ENCODE measurements at regions not wholly inside any gene's neighbourhood (a gene's known extent, or its start where the extent isn't known, plus 50 kb on each side); places are given as distances from the start of the nearest gene placed in this dataset.

- H3K27me3 ChIP-seq (ENCODE audit: insufficient read depth, low read length) = no peaks in the 10 kb centered on the region
- no CpG with 5 or more reads among the region's 8 CpGs for WGBS (ENCODE audit: extremely low coverage, insufficient coverage, insufficient read length)
- H3K79me2 ChIP-seq (ENCODE audit: control insufficient read depth, insufficient read depth, low read length, poor library complexity) = no peaks in the 10 kb centered on the region
These were observed 159.1 kb downstream of the RPS29 start for GRCh38 chr14:49427117-49427516.

GRCh38 chr14:49425921-49426320, 160.3 kb downstream of the RPS29 start:
- Histone ChIP-seq H4K12ac (ENCODE audit: low read depth, low read length) (no peak overlapping the region), H4K8ac (ENCODE audit: low read depth, low read length) (no peak overlapping the region), H3K4me1 (ENCODE audit: control insufficient read depth in 1 of 2, insufficient read depth in 2 of 2, low read length in 2 of 2) (no peaks in the 10 kb centered on the region), H3K18ac (ENCODE audit: low read length) (no peak overlapping the region), H2AFZ (ENCODE audit: insufficient read depth, low read length, poor library complexity) (no peak overlapping the region), H3K27me3 (ENCODE audit: insufficient read depth, low read length) (no peaks in the 10 kb centered on the region), H4K91ac (ENCODE audit: low read depth, low read length) (no peak overlapping the region), H2AK5ac (ENCODE audit: low read length) (no peak overlapping the region), H3K4me2 (ENCODE audit: low read length) (no peak overlapping the region), H3K4me3 (ENCODE audit: low read depth, low read length) (no peak overlapping the region), H3K9me3 (ENCODE audit: insufficient read depth, low read depth, low read length) (no peaks in the 10 kb centered on the region), H2BK12ac (ENCODE audit: low read length) (no peak overlapping the region), H3K79me2 (ENCODE audit: control insufficient read depth, insufficient read depth, low read length, poor library complexity) (no peaks in the 10 kb centered on the region), H3K36me3 (ENCODE audit: control insufficient read depth in 1 of 2, insufficient read depth in 2 of 2, low read length in 2 of 2) (no peaks in the 10 kb centered on the region), H3K4ac (ENCODE audit: low read depth, low read length) (no peak overlapping the region), H3K23ac (ENCODE audit: low read length) (no peak overlapping the region), H2BK120ac (ENCODE audit: insufficient read depth, low read length, poor library complexity) (no peak overlapping the region), H2BK5ac (ENCODE audit: low read depth, low read length, poor library complexity) (no peak overlapping the region), H3K79me1 (ENCODE audit: low read length) (no peaks in the 10 kb centered on the region), H3K14ac (ENCODE audit: low read length) (no peak overlapping the region), H3K9ac (ENCODE audit: low read length) (no peak overlapping the region), H3K27ac (ENCODE audit: low read depth, low read length) (no peak overlapping the region)
- WGBS (ENCODE audit: extremely low coverage, insufficient coverage, insufficient read length) = no CpG with 5 or more reads among the region's 1 CpG
- DNase-seq = no peak

More at GRCh38 chr14:49427117-49427516, 159.1 kb downstream of the RPS29 start:
- H2BK120ac ChIP-seq (ENCODE audit: insufficient read depth, low read length, poor library complexity) = no peak overlapping the region
- H2AK5ac ChIP-seq (ENCODE audit: low read length) = no peak overlapping the region
- H2BK5ac ChIP-seq (ENCODE audit: low read depth, low read length, poor library complexity) = no peak overlapping the region
- no peaks in the 10 kb centered on the region for H3K79me1 ChIP-seq (ENCODE audit: low read length)
- no peaks in the 10 kb centered on the region for H3K4me1 ChIP-seq (ENCODE audit: control insufficient read depth in 1 of 2, insufficient read depth in 2 of 2, low read length in 2 of 2)
- H3K4me3 ChIP-seq (ENCODE audit: low read depth, low read length) = no peak overlapping the region
- no peak overlapping the region for H2BK12ac ChIP-seq (ENCODE audit: low read length)
- no peak overlapping the region for H3K23ac ChIP-seq (ENCODE audit: low read length)
- H3K9ac ChIP-seq (ENCODE audit: low read length) = no peak overlapping the region
- H3K14ac ChIP-seq (ENCODE audit: low read length) = no peak overlapping the region
- H3K18ac ChIP-seq (ENCODE audit: low read length) = no peak overlapping the region
- no peak overlapping the region for H4K91ac ChIP-seq (ENCODE audit: low read depth, low read length)
- no peaks in the 10 kb centered on the region for H3K9me3 ChIP-seq (ENCODE audit: insufficient read depth, low read depth, low read length)
- DNase-seq = no peak
- H2AFZ ChIP-seq (ENCODE audit: insufficient read depth, low read length, poor library complexity) = no peak overlapping the region
- H4K12ac ChIP-seq (ENCODE audit: low read depth, low read length) = no peak overlapping the region
- H4K8ac ChIP-seq (ENCODE audit: low read depth, low read length) = no peak overlapping the region
- no peak overlapping the region for H3K4ac ChIP-seq (ENCODE audit: low read depth, low read length)
- no peaks in the 10 kb centered on the region for H3K36me3 ChIP-seq (ENCODE audit: control insufficient read depth in 1 of 2, insufficient read depth in 2 of 2, low read length in 2 of 2)
- no peak overlapping the region for H3K27ac ChIP-seq (ENCODE audit: low read depth, low read length)
- no peak overlapping the region for H3K4me2 ChIP-seq (ENCODE audit: low read length)

DNA sequence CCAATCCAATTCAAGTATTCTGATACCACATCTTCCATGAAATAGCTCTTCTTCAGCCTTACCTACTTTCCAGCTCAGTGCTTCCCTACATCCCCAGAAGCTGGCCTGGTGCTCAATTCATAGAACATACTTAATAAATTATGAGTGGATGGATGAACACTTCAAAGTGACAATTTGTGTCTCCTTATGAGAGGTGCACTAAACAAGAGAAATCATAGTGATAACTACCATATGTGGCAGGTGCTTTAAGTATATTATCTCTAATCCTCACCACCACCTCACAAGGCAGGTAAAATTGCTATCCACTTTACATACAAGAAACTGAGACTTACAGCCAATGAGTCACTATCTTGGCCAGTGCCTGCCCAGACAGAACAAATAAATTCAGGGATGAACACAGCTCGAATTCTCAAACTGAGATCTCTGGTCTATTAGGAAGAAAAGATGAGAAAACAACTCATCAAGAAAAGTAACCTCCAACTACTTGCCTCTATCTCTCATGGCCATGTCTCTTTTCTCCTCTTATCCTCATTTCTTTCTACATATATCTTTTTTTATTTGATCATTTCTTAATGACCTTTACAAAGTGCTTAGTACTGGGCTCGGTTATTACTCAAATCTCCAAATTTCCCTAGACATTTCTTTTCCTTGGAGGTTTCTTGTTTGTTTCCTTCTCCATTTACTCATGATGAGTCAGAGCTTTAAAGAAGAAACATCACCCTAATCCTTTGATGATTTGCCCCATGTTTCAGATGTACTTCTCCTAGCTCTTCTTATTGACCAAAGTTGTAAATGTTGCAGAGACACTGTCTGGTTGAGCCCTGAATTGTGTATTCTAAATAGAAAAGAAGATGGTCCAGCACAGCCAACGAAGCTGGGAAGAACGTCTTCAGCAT, 161.5 kb downstream of the RPS29 start:
- Histone ChIP-seq H2BK5ac (ENCODE audit: low read depth, low read length, poor library complexity) (no peak overlapping the region), H3K4me2 (ENCODE audit: low read length) (no peak overlapping the region), H3K36me3 (ENCODE audit: control insufficient read depth in 1 of 2, insufficient read depth in 2 of 2, low read length in 2 of 2) (no peaks in the 10 kb centered on the region), H3K9ac (ENCODE audit: low read length) (no peak overlapping the region), H4K91ac (ENCODE audit: low read depth, low read length) (no peak overlapping the region), H3K9me3 (ENCODE audit: insufficient read depth, low read depth, low read length) (no peaks in the 10 kb centered on the region), H4K8ac (ENCODE audit: low read depth, low read length) (no peak overlapping the region), H2AK5ac (ENCODE audit: low read length) (no peak overlapping the region), H2BK120ac (ENCODE audit: insufficient read depth, low read length, poor library complexity) (no peak overlapping the region), H2BK12ac (ENCODE audit: low read length) (no peak overlapping the region), H3K27ac (ENCODE audit: low read depth, low read length) (no peak overlapping the region), H3K14ac (ENCODE audit: low read length) (no peak overlapping the region), H3K27me3 (ENCODE audit: insufficient read depth, low read length) (no peaks in the 10 kb centered on the region), H2AFZ (ENCODE audit: insufficient read depth, low read length, poor library complexity) (no peak overlapping the region), H3K4me1 (ENCODE audit: control insufficient read depth in 1 of 2, insufficient read depth in 2 of 2, low read length in 2 of 2) (no peaks in the 10 kb centered on the region), H3K79me2 (ENCODE audit: control insufficient read depth, insufficient read depth, low read length, poor library complexity) (no peaks in the 10 kb centered on the region), H3K4me3 (ENCODE audit: low read depth, low read length) (no peak overlapping the region), H3K79me1 (ENCODE audit: low read length) (no peaks in the 10 kb centered on the region), H3K18ac (ENCODE audit: low read length) (no peak overlapping the region), H3K23ac (ENCODE audit: low read length) (no peak overlapping the region), H4K12ac (ENCODE audit: low read depth, low read length) (no peak overlapping the region), H3K4ac (ENCODE audit: low read depth, low read length) (no peak overlapping the region)
- WGBS (ENCODE audit: extremely low coverage, insufficient coverage, insufficient read length) = no CpG with 5 or more reads among the region's 4 CpGs
- DNase-seq = no peak

DNA sequence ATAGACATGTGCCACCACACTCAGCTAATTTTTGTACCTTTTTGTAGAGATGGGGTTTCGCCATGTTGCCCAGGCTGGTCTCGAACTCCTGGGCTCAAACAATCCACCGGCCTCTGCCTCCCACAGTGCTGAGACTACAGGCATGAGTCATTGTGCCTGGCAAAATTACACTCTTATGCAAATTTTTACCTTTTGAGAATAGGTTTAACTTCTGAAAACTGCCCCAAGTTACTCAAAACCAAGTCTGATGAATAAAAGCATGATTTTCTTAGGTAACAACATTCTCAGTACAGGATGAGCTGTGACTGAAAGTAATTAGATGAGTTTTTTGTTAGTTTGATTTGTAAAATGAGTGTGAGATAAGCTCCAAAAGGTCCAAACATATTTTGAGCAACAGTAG, 166.0 kb downstream of the RPS29 start:
- no peak overlapping the region for H2BK5ac ChIP-seq (ENCODE audit: low read depth, low read length, poor library complexity)
- H4K91ac ChIP-seq (ENCODE audit: low read depth, low read length) = no peak overlapping the region
- H2AK5ac ChIP-seq (ENCODE audit: low read length) = no peak overlapping the region
- H2BK12ac ChIP-seq (ENCODE audit: low read length) = no peak overlapping the region
- no CpG with 5 or more reads among the region's 3 CpGs for WGBS (ENCODE audit: extremely low coverage, insufficient coverage, insufficient read length)
- no peak for DNase-seq
- H3K18ac ChIP-seq (ENCODE audit: low read length) = no peak overlapping the region
- H3K9ac ChIP-seq (ENCODE audit: low read length) = no peak overlapping the region
- H3K23ac ChIP-seq (ENCODE audit: low read length) = no peak overlapping the region
- H2BK120ac ChIP-seq (ENCODE audit: insufficient read depth, low read length, poor library complexity) = no peak overlapping the region
- no peak overlapping the region for H3K4ac ChIP-seq (ENCODE audit: low read depth, low read length)
- no peaks in the 10 kb centered on the region for H3K79me2 ChIP-seq (ENCODE audit: control insufficient read depth, insufficient read depth, low read length, poor library complexity)
- no peaks in the 10 kb centered on the region for H3K36me3 ChIP-seq (ENCODE audit: control insufficient read depth in 1 of 2, insufficient read depth in 2 of 2, low read length in 2 of 2)
- H4K12ac ChIP-seq (ENCODE audit: low read depth, low read length) = no peak overlapping the region
- no peak overlapping the region for H3K4me2 ChIP-seq (ENCODE audit: low read length)
- no peak overlapping the region for H2AFZ ChIP-seq (ENCODE audit: insufficient read depth, low read length, poor library complexity)
- no peaks in the 10 kb centered on the region for H3K4me1 ChIP-seq (ENCODE audit: control insufficient read depth in 1 of 2, insufficient read depth in 2 of 2, low read length in 2 of 2)
- no peak overlapping the region for H3K14ac ChIP-seq (ENCODE audit: low read length)
- H4K8ac ChIP-seq (ENCODE audit: low read depth, low read length) = no peak overlapping the region
- H3K79me1 ChIP-seq (ENCODE audit: low read length) = no peaks in the 10 kb centered on the region
- no peaks in the 10 kb centered on the region for H3K27me3 ChIP-seq (ENCODE audit: insufficient read depth, low read length)
- no peak overlapping the region for H3K4me3 ChIP-seq (ENCODE audit: low read depth, low read length)
- no peak overlapping the region for H3K27ac ChIP-seq (ENCODE audit: low read depth, low read length)
- no peaks in the 10 kb centered on the region for H3K9me3 ChIP-seq (ENCODE audit: insufficient read depth, low read depth, low read length)
